Erythroblast (primary cell): ENCODE measurements at regions not wholly inside any gene's neighbourhood (a gene's known extent, or its start where the extent isn't known, plus 50 kb on each side); places are given as distances from the start of the nearest gene placed in this dataset.

Experiments used
- GATA1 ChIP-seq: IDR thresholded peaks from 2 replicates; pipeline ENCODE4 v1.6.1; 2011; ENCODE audit warnings: low read depth, mild to moderate bottlenecking, control low read depth, low read length, moderate library complexity
- POLR2A ChIP-seq: IDR thresholded peaks from 2 replicates; pipeline ENCODE4 v1.6.1; 2011; ENCODE audit warnings: mild to moderate bottlenecking, low read length

- TF ChIP-seq POLR2A (no peak), GATA1 (no peak)
Measured at GRCh38 chr1:191620883-191621282, 537.4 kb upstream of the RGS18 start.
